ENCODE measurements at regions not wholly inside any gene's neighbourhood (a gene's known extent, or its start where the extent isn't known, plus 50 kb on each side); places are given as distances from the start of the nearest gene placed in this dataset.

DNA sequence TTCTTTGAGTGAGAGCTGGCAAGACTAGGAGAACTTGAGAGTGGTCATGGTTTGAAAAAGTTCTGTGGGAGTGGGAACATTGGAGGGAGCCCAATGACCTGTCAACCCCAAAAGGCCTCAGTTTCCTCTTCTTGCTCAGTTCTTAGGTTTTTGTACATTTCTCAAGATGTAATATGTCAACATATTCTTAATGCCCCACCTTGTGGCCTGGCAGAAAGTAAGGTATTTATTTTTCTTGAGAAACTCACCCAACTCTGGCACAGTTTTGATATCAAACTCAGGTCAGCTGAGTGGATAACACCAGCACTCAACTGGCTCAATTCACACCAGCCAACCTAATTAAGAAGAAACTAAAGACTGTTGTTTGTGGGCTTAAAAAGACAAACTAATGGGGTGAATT, 123.0 kb upstream of the SLC27A6 start:
- TF ChIP-seq, protein P1, sequence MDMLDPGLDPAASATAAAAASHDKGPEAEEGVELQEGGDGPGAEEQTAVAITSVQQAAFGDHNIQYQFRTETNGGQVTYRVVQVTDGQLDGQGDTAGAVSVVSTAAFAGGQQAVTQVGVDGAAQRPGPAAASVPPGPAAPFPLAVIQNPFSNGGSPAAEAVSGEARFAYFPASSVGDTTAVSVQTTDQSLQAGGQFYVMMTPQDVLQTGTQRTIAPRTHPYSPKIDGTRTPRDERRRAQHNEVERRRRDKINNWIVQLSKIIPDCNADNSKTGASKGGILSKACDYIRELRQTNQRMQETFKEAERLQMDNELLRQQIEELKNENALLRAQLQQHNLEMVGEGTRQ (IDR thresholded peaks at IDR 0.05; ENCODE audit: borderline replicate concordance, low read depth, low read length): no peak
- TF ChIP-seq, protein P2, sequence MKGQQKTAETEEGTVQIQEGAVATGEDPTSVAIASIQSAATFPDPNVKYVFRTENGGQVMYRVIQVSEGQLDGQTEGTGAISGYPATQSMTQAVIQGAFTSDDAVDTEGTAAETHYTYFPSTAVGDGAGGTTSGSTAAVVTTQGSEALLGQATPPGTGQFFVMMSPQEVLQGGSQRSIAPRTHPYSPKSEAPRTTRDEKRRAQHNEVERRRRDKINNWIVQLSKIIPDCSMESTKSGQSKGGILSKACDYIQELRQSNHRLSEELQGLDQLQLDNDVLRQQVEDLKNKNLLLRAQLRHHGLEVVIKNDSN (IDR thresholded peaks at IDR 0.05; ENCODE audit: borderline replicate concordance, low read depth): no peak
- TF ChIP-seq, protein P3, sequence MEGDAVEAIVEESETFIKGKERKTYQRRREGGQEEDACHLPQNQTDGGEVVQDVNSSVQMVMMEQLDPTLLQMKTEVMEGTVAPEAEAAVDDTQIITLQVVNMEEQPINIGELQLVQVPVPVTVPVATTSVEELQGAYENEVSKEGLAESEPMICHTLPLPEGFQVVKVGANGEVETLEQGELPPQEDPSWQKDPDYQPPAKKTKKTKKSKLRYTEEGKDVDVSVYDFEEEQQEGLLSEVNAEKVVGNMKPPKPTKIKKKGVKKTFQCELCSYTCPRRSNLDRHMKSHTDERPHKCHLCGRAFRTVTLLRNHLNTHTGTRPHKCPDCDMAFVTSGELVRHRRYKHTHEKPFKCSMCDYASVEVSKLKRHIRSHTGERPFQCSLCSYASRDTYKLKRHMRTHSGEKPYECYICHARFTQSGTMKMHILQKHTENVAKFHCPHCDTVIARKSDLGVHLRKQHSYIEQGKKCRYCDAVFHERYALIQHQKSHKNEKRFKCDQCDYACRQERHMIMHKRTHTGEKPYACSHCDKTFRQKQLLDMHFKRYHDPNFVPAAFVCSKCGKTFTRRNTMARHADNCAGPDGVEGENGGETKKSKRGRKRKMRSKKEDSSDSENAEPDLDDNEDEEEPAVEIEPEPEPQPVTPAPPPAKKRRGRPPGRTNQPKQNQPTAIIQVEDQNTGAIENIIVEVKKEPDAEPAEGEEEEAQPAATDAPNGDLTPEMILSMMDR (IDR thresholded peaks at IDR 0.05): no peak
- TF ChIP-seq RAD21 (IDR thresholded peaks at IDR 0.05; ENCODE audit: low read length) (no peak), GABPA (IDR thresholded peaks at IDR 0.05; ENCODE audit: low read depth) (no peak), POLR2AphosphoS5 (IDR thresholded peaks at IDR 0.05; ENCODE audit: low read depth, low read length) (no peak), NFIC (IDR thresholded peaks at IDR 0.05; ENCODE audit: borderline replicate concordance) (no peak), TAF1 (IDR thresholded peaks at IDR 0.05; ENCODE audit: borderline replicate concordance, low read depth, low read length) (no peak), GATA2 (CRISPR knock-in tag; IDR thresholded peaks at IDR 0.05) (no peak)
- TF ChIP-seq, protein P4, sequence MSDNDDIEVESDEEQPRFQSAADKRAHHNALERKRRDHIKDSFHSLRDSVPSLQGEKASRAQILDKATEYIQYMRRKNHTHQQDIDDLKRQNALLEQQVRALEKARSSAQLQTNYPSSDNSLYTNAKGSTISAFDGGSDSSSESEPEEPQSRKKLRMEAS (IDR thresholded peaks at IDR 0.05; ENCODE audit: low read depth): no peak
